ENCODE measurements at regions not wholly inside any gene's neighbourhood (a gene's known extent, or its start where the extent isn't known, plus 50 kb on each side); places are given as distances from the start of the nearest gene placed in this dataset.
A peak's percentile ranks its signal among the peaks of the same experiment; 100 is the strongest.

- no peak for DNase-seq (ENCODE audit: low read depth)
Measured at GRCh38 chr17:74015990-74016389, 187.5 kb upstream of the RPL38 start.

- no peak for DNase-seq (ENCODE audit: low read depth)
Measured at GRCh38 chr17:74016461-74016860, 187.0 kb upstream of the RPL38 start.

- DNase-seq (ENCODE audit: low read depth), result no peak
Measured at GRCh38 chr17:74017466-74017865, 186.0 kb upstream of the RPL38 start.

- DNase-seq (ENCODE audit: low read depth), result no peak
Measured at GRCh38 chr17:74018115-74018514, 185.4 kb upstream of the RPL38 start.

DNA sequence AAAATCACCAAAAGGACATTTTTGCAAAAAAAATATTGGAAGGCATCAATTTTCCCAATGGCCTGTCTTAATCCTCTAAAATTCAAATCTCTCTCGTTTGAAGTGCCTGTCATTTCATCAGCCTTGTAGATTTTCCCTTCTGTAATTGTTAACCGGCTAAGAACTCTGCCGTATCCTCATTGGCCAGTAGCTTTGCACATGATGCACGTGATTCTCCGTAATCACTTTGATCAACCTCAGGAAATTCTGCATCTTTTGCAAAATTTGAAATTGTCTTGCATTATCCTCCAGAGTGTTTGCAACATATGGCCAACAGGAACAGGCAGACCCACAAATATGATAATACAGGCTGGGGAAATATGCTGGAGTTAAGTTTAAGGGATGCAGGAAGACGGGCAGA is 184.2 kb upstream of the RPL38 start:
- no peak for DNase-seq (ENCODE audit: low read depth)

DNA sequence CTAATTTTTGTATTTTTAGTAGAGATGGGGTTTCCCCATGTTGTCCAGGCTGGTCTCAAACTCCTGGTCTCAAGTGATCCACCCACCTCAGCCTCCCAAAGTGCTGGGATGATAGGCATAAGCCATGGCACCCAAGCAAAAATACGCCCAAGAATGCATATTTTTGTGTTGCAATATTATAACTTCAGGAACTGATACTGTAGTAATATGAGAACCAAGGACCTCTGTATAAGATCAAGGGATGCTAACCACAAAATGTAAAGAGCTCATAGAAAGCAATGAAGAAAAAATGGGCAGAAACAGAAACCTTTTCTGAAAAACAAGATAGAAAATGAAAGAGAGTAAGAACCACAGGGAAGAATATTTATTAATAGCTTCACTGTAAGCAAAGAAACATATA is 183.6 kb upstream of the RPL38 start:
- no peak for DNase-seq (ENCODE audit: low read depth)

GRCh38 chr17:74020522-74020921 is 183.0 kb upstream of the RPL38 start:
- no peak for DNase-seq (ENCODE audit: low read depth)

- DNase-seq (ENCODE audit: low read depth), result no peak
Measured at GRCh38 chr17:74024871-74025531, 178.5 kb upstream of the RPL38 start.

- no peak for DNase-seq (ENCODE audit: low read depth)
Measured at GRCh38 chr17:74027444-74027843, 176.0 kb upstream of the RPL38 start.

GRCh38 chr17:74028354-74029116 is 174.9 kb upstream of the RPL38 start:
- no peak for DNase-seq (ENCODE audit: low read depth)

DNA sequence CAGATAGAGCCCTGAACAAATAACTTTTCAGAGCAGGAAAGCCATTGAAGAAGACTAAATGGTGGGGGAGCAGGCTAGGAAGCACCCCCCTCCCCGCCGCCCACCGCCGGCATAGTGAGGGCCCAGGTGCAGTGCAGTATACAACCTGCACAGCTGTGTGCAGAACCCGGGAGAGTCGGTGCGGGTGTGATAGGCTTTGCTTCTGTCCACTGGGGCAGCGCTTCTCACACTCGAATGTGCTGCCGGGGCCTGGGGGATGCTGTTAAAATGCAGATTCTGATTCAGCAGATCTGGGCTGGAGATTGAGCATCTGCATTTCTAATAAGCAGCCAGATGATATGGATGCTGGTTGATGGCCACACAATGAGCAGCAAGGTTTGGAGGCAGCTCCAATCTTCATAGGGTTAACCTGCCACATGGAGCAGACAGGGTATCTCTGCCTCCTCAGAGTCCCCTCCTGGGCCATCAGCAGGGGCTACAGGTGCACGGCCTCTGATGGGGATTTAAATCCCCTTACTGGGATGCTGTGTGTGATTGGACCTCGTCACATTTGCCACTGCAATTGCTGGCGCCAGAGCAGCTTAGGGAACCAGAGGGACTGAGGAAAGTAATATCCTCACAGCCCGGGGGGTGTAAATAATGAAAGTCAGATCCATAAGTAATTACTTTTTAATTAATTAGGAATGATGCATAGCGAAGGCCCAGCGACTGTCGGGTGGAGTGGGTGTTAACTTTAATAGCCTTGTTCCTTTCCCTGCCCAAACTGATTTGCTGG is 172.0 kb upstream of the RPL38 start:
- no peak for DNase-seq (ENCODE audit: low read depth)

DNA sequence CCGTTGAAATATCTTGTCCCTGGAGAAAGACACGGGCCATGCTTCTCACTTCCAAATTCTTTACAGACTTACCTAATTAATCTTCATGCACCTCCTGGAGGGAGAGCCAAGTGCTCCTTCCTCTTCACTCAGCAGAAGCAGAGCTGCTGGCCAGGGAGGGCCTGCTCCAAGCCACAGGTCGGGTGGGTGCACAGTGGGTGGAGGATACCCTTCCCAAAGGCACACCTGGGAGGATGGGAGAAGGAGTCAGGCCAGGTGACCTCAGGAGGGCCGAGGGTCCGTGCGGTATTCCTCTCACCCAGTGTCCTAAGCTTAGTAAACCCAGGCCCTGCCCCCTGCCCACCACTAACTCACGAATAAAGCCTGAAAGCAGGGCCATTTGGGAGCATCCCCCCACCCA is 171.3 kb upstream of the RPL38 start:
- no peak for DNase-seq (ENCODE audit: low read depth)

DNA sequence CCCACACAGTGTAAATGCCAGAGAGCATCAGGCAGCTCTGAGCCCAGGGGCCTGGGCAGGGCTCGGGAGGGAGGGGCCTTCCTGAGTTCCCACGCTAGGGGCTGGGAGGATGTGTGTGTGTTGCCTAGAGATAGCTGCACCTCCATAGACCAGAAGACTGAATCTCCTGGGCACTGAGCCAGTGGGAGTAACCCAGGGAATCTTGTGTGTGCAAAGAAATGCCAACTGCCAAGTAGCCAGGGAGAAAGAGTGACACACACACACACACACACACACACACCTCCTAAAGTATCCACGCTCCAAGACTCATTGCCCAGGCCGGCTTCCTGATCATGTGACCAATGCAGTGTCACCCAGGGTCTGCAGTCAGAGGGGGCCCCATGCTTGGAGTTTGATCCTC is 166.2 kb upstream of the RPL38 start:
- DNase-seq (ENCODE audit: low read depth), result no peak

- no peak for DNase-seq (ENCODE audit: low read depth)
Measured at GRCh38 chr17:74040291-74040690, 163.2 kb upstream of the RPL38 start.

DNA sequence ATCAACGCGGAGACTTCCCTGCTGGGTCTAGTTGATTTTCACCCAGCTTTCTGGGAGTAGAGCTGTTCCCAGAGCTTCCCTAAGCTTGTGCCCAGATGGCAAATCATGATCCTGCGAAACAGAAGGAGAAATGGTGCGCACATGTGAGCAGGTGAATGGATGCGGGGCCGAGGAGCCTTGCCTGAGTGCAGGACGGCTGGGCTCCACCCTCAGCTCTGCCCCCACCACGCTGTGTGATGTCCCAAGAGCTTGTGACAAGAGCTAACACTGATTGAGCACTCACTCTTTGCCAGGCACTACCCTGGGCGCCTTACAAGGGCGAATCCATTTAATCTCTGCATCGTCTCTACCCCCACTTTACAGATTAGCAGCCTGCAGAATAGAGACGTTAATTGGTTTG is 162.7 kb upstream of the RPL38 start:
- DNase-seq (ENCODE audit: low read depth), result no peak

DNA sequence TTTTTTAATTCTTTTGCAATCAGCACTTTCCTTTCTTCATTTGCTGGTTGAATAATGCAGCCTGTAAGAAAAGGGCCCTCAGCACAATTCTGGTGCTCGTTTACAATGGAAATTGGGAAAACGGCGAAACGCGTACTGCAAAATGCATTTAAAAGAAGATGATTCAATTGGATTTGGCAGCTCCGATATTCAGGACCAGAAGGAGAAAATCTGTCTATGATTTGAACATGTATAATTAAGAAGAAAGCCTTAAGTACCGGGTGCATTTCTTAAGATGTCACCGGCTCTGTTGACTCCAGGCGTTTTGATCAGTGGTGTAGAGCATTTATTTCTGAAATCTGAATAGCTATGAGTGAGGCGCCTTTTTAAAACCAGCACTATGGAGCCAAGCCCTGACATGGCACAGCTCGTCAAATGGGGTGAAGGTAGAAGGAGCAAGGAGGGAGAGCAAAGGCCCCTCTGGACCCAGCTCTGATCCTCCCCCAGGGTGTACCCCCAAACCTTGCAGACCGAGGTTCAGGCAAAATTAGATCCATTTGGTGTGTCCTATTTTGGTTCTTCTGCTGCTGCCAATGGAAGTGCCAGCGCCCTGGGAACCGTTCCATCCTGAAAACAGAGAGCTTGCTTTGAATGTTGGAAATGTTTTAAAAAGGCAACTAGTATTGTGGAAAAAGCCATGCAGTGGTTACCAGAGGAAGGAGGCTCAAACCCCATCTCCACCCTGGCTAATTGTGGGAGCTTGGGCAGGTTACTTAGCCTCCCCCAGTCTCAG is 161.4 kb upstream of the RPL38 start:
- DNase-seq (ENCODE audit: low read depth), result no peak

DNA sequence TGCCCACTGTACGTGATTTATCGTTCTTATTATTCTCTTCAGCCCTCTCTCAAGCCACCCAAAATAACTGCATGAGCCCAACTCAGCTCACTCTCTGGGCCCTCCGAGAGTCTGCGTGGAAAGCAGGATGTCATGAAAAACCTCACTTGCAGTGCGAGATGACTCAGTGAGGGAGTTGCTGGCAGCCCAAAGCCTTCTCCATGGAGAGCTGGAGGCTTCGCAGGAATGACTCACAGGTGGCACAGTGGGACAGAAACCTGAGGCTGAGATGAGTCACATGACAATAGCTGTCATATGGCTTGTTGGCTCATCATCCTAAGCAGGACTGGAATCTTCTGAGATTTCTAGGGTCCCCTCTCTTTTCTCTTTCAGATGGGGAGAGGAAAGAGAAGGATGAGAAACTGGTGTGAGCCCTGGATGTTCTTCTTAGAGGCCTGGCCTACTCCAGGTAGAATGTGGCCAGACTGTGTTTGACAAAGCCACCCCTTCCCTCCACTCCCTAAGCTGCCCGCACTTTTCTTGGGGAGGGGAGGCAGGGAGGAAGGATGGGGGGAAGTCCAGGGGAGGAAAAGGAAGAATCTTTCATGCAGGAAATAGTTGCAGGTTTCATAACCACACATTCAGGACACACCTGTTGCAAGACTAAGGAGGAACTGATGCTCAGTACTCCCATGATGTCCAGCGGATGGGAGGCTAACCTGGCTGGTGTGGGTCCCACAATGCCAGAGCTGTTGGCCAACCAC is 160.6 kb upstream of the RPL38 start:
- peak; percentile 38 for DNase-seq (ENCODE audit: low read depth)

- DNase-seq (ENCODE audit: low read depth), result no peak
Measured at GRCh38 chr17:74043976-74044375, 159.5 kb upstream of the RPL38 start.

GRCh38 chr17:74045608-74046280 is 157.7 kb upstream of the RPL38 start:
- DNase-seq (ENCODE audit: low read depth), result no peak

- DNase-seq (ENCODE audit: low read depth), result no peak
Measured at GRCh38 chr17:74049167-74049966, 154.1 kb upstream of the RPL38 start.

Data from non-pigmented ciliary epithelial cell (primary cell).